IMR-90 (cell line): ENCODE measurements at regions not wholly inside any gene's neighbourhood (a gene's known extent, or its start where the extent isn't known, plus 50 kb on each side); places are given as distances from the start of the nearest gene placed in this dataset.

Experiments
- ATAC-seq: fragments of 200-7000 bp; cut with Tn5 transposase; 2 replicates; pipeline ENCODE4 v1.9.1; 2020; ENCODE audit warnings: low read depth, mild to moderate bottlenecking, moderate library complexity
- BruUV-seq: library from RNA; stranded (reverse); fragments of 400-500 nt; replicated peaks from 2 replicates; lab custom pipeline; 2021; lab: Mats Ljungman, UMichigan
- CTCF ChIA-PET: fragments of 300-600 bp; formaldehyde crosslinking; extraction: SDS; loops from one replicate; lab custom pipeline; 2021; ENCODE audit warnings: antibody characterized with exemption; lab: Yijun Ruan, JAX
- POLR2A ChIA-PET: fragments of 300-600 bp; sonication (Branson Sonifier 250); formaldehyde crosslinking; loops from one replicate; lab custom pipeline; 2022; ENCODE audit warnings: antibody characterized with exemption; ENCODE audit not compliant: unreplicated experiment; lab: Charles Lee
- DNase-seq: peaks from one replicate; pipeline ENCODE4 v3.0.0; 2013
- H2AFZ ChIP-seq: replicated peaks from 2 replicates; pipeline ENCODE3; 2013; ENCODE audit warnings: low read length, mild to moderate bottlenecking; ENCODE audit not compliant: poor library complexity
- H2AK5ac ChIP-seq: 2 replicates; pipeline ENCODE4 v1.6.1; 2013; ENCODE audit warnings: low read depth, low read length, inconsistent platforms
- H2AK9ac ChIP-seq: replicated peaks from 2 replicates; pipeline ENCODE3; 2013; ENCODE audit warnings: mild to moderate bottlenecking, low read depth, low read length, moderate library complexity; ENCODE audit not compliant: poor library complexity
- H2BK120ac ChIP-seq: 2 replicates; pipeline ENCODE4 v1.6.1; 2013; ENCODE audit warnings: low read depth, low read length, inconsistent platforms
- H2BK15ac ChIP-seq: 3 replicates; pipeline ENCODE4 v1.6.1; 2013; ENCODE audit warnings: low read depth, low read length, inconsistent platforms
- H2BK20ac ChIP-seq: 2 replicates; pipeline ENCODE4 v1.6.1; 2013; ENCODE audit warnings: low read depth, mild to moderate bottlenecking, inconsistent platforms, low read length, moderate library complexity
- H2BK5ac ChIP-seq: 2 replicates; pipeline ENCODE4 v1.6.1; 2013; ENCODE audit warnings: mild to moderate bottlenecking, low read depth, low read length, inconsistent platforms; ENCODE audit not compliant: poor library complexity, severe bottlenecking
- H3K14ac ChIP-seq: replicated peaks from 2 replicates; pipeline ENCODE4 v1.6.1; 2013; ENCODE audit warnings: low read depth, low read length, inconsistent platforms
- H3K18ac ChIP-seq: 2 replicates; pipeline ENCODE4 v1.6.1; 2013; ENCODE audit warnings: low read depth, low read length, control low read depth
- H3K23ac ChIP-seq: 2 replicates; pipeline ENCODE4 v1.6.1; 2013; ENCODE audit warnings: low read depth, low read length, inconsistent platforms
- H3K27ac ChIP-seq: 2 replicates; pipeline ENCODE4 v1.5.1; 2013; ENCODE audit warnings: mild to moderate bottlenecking, control low read depth, low read length; ENCODE audit not compliant: insufficient read depth
- H3K27me3 ChIP-seq: 2 replicates; pipeline ENCODE4 v1.6.1; 2013; ENCODE audit warnings: low read length; ENCODE audit not compliant: control insufficient read depth, insufficient read depth
- H3K36me3 ChIP-seq: 2 replicates; pipeline ENCODE4 v1.6.1; 2013; ENCODE audit warnings: low read length, mixed read lengths; ENCODE audit not compliant: control insufficient read depth, insufficient read depth
- H3K4ac ChIP-seq: 2 replicates; pipeline ENCODE4 v1.6.1; 2013; ENCODE audit warnings: low read depth, low read length, inconsistent platforms
- H3K4me1 ChIP-seq: 2 replicates; pipeline ENCODE4 v1.6.1; 2013; ENCODE audit warnings: low read length, mixed read lengths; ENCODE audit not compliant: control insufficient read depth, insufficient read depth
- H3K4me2 ChIP-seq: 2 replicates; pipeline ENCODE4 v1.6.1; 2013; ENCODE audit warnings: low read depth, mild to moderate bottlenecking, control low read depth, low read length, moderate library complexity
- H3K4me3 ChIP-seq: 2 replicates; pipeline ENCODE4 v1.5.1; 2013; ENCODE audit warnings: low read depth, mild to moderate bottlenecking, control low read depth, low read length, moderate library complexity; ENCODE audit not compliant: insufficient read depth
- H3K56ac ChIP-seq: 2 replicates; pipeline ENCODE4 v1.6.1; 2013; ENCODE audit warnings: low read length, inconsistent platforms; ENCODE audit not compliant: insufficient read depth; ENCODE audit errors: extremely low read depth
- H3K79me1 ChIP-seq, 2 experiments: 2 replicates each; pipeline ENCODE4 v1.6.1; 2013; ENCODE audit warnings: low read length in 2 of 2, inconsistent platforms in 1 of 2, low read depth in 1 of 2
- H3K9ac ChIP-seq: 2 replicates; pipeline ENCODE4 v1.6.1; 2013; ENCODE audit warnings: low read depth, low read length, control low read depth
- H3K9me1 ChIP-seq: 2 replicates; pipeline ENCODE4 v1.6.1; 2013; ENCODE audit warnings: low read length, inconsistent platforms; ENCODE audit not compliant: insufficient read depth
- H3K9me3 ChIP-seq: 2 replicates; pipeline ENCODE4 v1.6.1; 2013; ENCODE audit warnings: low read length; ENCODE audit not compliant: control insufficient read depth, insufficient read depth
- H4K20me1 ChIP-seq: 2 replicates; pipeline ENCODE4 v1.6.1; 2013; ENCODE audit warnings: low read length, inconsistent platforms; ENCODE audit not compliant: insufficient read depth
- H4K5ac ChIP-seq: 2 replicates; pipeline ENCODE4 v1.6.1; 2013; ENCODE audit warnings: mild to moderate bottlenecking, low read depth, low read length, control low read depth
- H4K8ac ChIP-seq, 2 experiments: 2 replicates each; pipeline ENCODE4 v1.6.1; 2013; ENCODE audit warnings: low read depth in 2 of 2, low read length in 2 of 2, control low read depth in 1 of 2, inconsistent platforms in 1 of 2
- H4K91ac ChIP-seq: 2 replicates; pipeline ENCODE4 v1.6.1; 2013; ENCODE audit warnings: low read depth, low read length, inconsistent platforms; ENCODE audit not compliant: insufficient read depth
- CHD1 ChIP-seq: IDR thresholded peaks from 2 replicates; pipeline ENCODE4 v1.6.1; 2012; ENCODE audit warnings: low read depth, low read length, improper control_type of control experiment
- FOS ChIP-seq: fragments of 150-350 bp; IDR thresholded peaks from 2 replicates; pipeline ENCODE4 v1.6.1; 2016; ENCODE audit warnings: low read depth, low read length
- WGBS, 2 experiments: methylation state at CpG; one replicate each; pipeline versions ENCODE4 v1.1.5 to v1.1.7; 2013; ENCODE audit warnings: missing lambda C conversion rate in 2 of 2; ENCODE audit not compliant: insufficient read length in 1 of 2; ENCODE audit errors: extremely low coverage in 2 of 2; 5-methylcytosine and 5-hydroxymethylcytosine counted together
- dilution Hi-C: fragments of 300-500 bp; cut with HindIII; formaldehyde crosslinking; loops from one replicate; pipeline ENCODE4 v1.14.3; 2018; ENCODE audit warnings: low sequenced_read_pairs; ENCODE audit not compliant: unreplicated experiment
- in situ Hi-C: fragments of 300-500 bp; cut with MboI; formaldehyde crosslinking; loops from 3 replicates; pipeline ENCODE4 v1.14.3; 2019; ENCODE audit warnings: low sequenced_read_pairs, inconsistent platforms, mixed read lengths
- intact Hi-C: fragments of 100-400 bp; cut with micrococcal nuclease; formaldehyde crosslinking; loops from 2 replicates; pipeline ENCODE4 v1.10.0; 2022
- TF ChIP-seq, protein P1 (sequence below): conservative IDR thresholded peaks from 2 replicates; pipeline ENCODE4 v1.5.1; 2012; ENCODE audit warnings: mild to moderate bottlenecking, low read depth, low read length, improper control_type of control experiment

DNA sequence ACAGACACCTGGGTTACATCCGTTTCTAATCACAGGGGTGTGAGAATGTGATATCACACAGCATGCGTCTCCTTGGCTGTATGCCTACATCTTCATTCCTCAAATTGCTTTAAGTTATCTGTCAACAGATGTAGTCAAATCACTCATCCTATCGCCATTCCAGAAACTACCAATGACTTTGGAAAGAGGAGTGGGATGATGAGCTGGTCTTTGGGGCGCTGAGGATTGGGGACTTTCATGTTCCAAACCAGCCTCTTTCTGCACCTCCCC, 104.8 kb downstream of the NAV1 start:
- intact Hi-C loops, result no loop called here
- H2AFZ ChIP-seq, result no peak overlapping the region
- H3K79me1 ChIP-seq, result peaks cover 41 to 71% of the 10 kb centered on the region in 2 experiments
- H3K23ac ChIP-seq, result peak overlapping the region; percentile 6
- H2BK20ac ChIP-seq, result no peak overlapping the region
- ATAC-seq (no peak), DNase-seq (no peak)
- H3K18ac ChIP-seq, result no peak overlapping the region
- peaks cover 37% of the 10 kb centered on the region for H3K4me1 ChIP-seq
- peaks cover 2% of the 10 kb centered on the region for H4K20me1 ChIP-seq
- H3K4ac ChIP-seq, result peak overlapping the region; percentile 12
- H3K4me3 ChIP-seq, result no peak overlapping the region
- no peak overlapping the region for H3K4me2 ChIP-seq
- H2AK9ac ChIP-seq, result no peak overlapping the region
- no peak overlapping the region for H3K27ac ChIP-seq
- peak overlapping the region; percentile 11; the same call in 1 of the 2 replicates for H2AK5ac ChIP-seq
- no peak overlapping the region for H4K5ac ChIP-seq
- 0 out of 3 replicates have a peak overlapping the region, but pooled peaks have one; percentile 42 for H2BK15ac ChIP-seq
- H2BK5ac ChIP-seq, result no peak overlapping the region
- WGBS, 2 experiments, result no CpG with 5 or more reads among the region's 4 CpGs
- peaks cover 2% of the 10 kb centered on the region for H3K36me3 ChIP-seq
- H3K9me1 ChIP-seq, result peaks cover 32% of the 10 kb centered on the region
- no TSS peak for BruUV-seq
- no peak overlapping the region for H3K9ac ChIP-seq
- dilution Hi-C loops, result no loop called here
- no peaks in the 10 kb centered on the region for H3K9me3 ChIP-seq
- H3K56ac ChIP-seq, result no peak overlapping the region
- ChIA-PET CTCF (no interaction called here), POLR2A (no interaction called here)
- H3K27me3 ChIP-seq, result no peaks in the 10 kb centered on the region
- peak overlapping the region in 1 of 2 experiments; percentile 38; a peak in 1 of 4 replicates for H4K8ac ChIP-seq
- peak overlapping the region; percentile 39 for H4K91ac ChIP-seq
- in situ Hi-C loops, result no loop called here
- H2BK120ac ChIP-seq, result peak overlapping the region; percentile 16; the same call in 1 of the 2 replicates
- TF ChIP-seq, protein P1, sequence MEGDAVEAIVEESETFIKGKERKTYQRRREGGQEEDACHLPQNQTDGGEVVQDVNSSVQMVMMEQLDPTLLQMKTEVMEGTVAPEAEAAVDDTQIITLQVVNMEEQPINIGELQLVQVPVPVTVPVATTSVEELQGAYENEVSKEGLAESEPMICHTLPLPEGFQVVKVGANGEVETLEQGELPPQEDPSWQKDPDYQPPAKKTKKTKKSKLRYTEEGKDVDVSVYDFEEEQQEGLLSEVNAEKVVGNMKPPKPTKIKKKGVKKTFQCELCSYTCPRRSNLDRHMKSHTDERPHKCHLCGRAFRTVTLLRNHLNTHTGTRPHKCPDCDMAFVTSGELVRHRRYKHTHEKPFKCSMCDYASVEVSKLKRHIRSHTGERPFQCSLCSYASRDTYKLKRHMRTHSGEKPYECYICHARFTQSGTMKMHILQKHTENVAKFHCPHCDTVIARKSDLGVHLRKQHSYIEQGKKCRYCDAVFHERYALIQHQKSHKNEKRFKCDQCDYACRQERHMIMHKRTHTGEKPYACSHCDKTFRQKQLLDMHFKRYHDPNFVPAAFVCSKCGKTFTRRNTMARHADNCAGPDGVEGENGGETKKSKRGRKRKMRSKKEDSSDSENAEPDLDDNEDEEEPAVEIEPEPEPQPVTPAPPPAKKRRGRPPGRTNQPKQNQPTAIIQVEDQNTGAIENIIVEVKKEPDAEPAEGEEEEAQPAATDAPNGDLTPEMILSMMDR, result no peak
- TF ChIP-seq FOS, result no peak
- no peak for TF ChIP-seq CHD1
- H3K14ac ChIP-seq, result no peak overlapping the region
